ENCODE measurements at regions not wholly inside any gene's neighbourhood (a gene's known extent, or its start where the extent isn't known, plus 50 kb on each side); places are given as distances from the start of the nearest gene placed in this dataset.

GRCh38 chr6:144935661-144936060, 650.5 kb downstream of the UTRN start:
- H3K27ac ChIP-seq: no peak overlapping the region
- no peak for ATAC-seq
- H3K4me1 ChIP-seq: no peaks in the 10 kb centered on the region
- H3K36me3 ChIP-seq: no peaks in the 10 kb centered on the region
- WGBS, 2 donors (ENCODE audit: low coverage in 1 of 2): 88% methylated on average over 1 of the region's 1 CpG; no CpG with 5 or more reads in 1 of the 2 donors
- peaks cover 0 to 7% (median 0%) of the 10 kb centered on the region in 3 donors for H3K9me3 ChIP-seq
- H3K27me3 ChIP-seq: no peaks in the 10 kb centered on the region
- no peak for TF ChIP-seq POLR2AphosphoS5 (IDR thresholded peaks at IDR 0.05)
- no peak for TF ChIP-seq CTCF (IDR thresholded peaks at IDR 0.05)
- TF ChIP-seq POLR2A (IDR thresholded peaks at IDR 0.05): no peak
- no peak for TF ChIP-seq EP300 (IDR thresholded peaks at IDR 0.05)
- no peak overlapping the region for H3K4me3 ChIP-seq

- no peak for TF ChIP-seq POLR2A (IDR thresholded peaks at IDR 0.05)
- no peak for TF ChIP-seq EP300 (IDR thresholded peaks at IDR 0.05)
- no peak for TF ChIP-seq POLR2AphosphoS5 (IDR thresholded peaks at IDR 0.05)
- TF ChIP-seq CTCF (IDR thresholded peaks at IDR 0.05): no peak
- H3K4me1 ChIP-seq: no peaks in the 10 kb centered on the region
- H3K9me3 ChIP-seq: peaks cover 0 to 7% (median 0%) of the 10 kb centered on the region in 3 donors
- no peak overlapping the region for H3K27ac ChIP-seq
- H3K4me3 ChIP-seq: no peak overlapping the region
- H3K36me3 ChIP-seq: no peaks in the 10 kb centered on the region
- no peaks in the 10 kb centered on the region for H3K27me3 ChIP-seq
- no peak for ATAC-seq
- WGBS, 2 donors (ENCODE audit: low coverage in 1 of 2): 71% methylated on average over 2 of the region's 2 CpGs; no CpG with 5 or more reads in 1 of the 2 donors
Observed at GRCh38 chr6:144936764-144937163, 651.6 kb downstream of the UTRN start.

GRCh38 chr6:144939921-144940320, 654.8 kb downstream of the UTRN start:
- Histone ChIP-seq H3K27me3 (no peaks in the 10 kb centered on the region), H3K4me1 (no peaks in the 10 kb centered on the region), H3K36me3 (no peaks in the 10 kb centered on the region), H3K27ac (no peak overlapping the region), H3K9me3 (no peaks in the 10 kb centered on the region), H3K4me3 (no peak overlapping the region)
- no peak for ATAC-seq
- WGBS, 2 donors (ENCODE audit: low coverage in 1 of 2): 89 to 100% methylated on average over 1 of the region's 1 CpG
- no peak for TF ChIP-seq POLR2A (IDR thresholded peaks at IDR 0.05)
- no peak for TF ChIP-seq EP300 (IDR thresholded peaks at IDR 0.05)
- no peak for TF ChIP-seq CTCF (IDR thresholded peaks at IDR 0.05)
- no peak for TF ChIP-seq POLR2AphosphoS5 (IDR thresholded peaks at IDR 0.05)

GRCh38 chr6:144944106-144944505, 659.0 kb downstream of the UTRN start:
- Histone ChIP-seq H3K27ac (no peak overlapping the region), H3K36me3 (no peaks in the 10 kb centered on the region), H3K27me3 (no peaks in the 10 kb centered on the region), H3K4me3 (no peak overlapping the region), H3K9me3 (no peaks in the 10 kb centered on the region), H3K4me1 (no peaks in the 10 kb centered on the region)
- no peak for ATAC-seq
- TF ChIP-seq POLR2AphosphoS5 (IDR thresholded peaks at IDR 0.05) (no peak), CTCF (IDR thresholded peaks at IDR 0.05) (no peak), EP300 (IDR thresholded peaks at IDR 0.05) (no peak), POLR2A (IDR thresholded peaks at IDR 0.05) (no peak)
- 92 to 96% methylated on average over 2 to 4 of the region's 4 CpGs for WGBS, 2 donors (ENCODE audit: low coverage in 1 of 2)

GRCh38 chr6:144947398-144947976, 662.4 kb downstream of the UTRN start:
- Histone ChIP-seq H3K9me3 (no peaks in the 10 kb centered on the region), H3K27me3 (no peaks in the 10 kb centered on the region), H3K27ac (no peak overlapping the region), H3K4me3 (no peak overlapping the region), H3K36me3 (no peaks in the 10 kb centered on the region), H3K4me1 (no peaks in the 10 kb centered on the region)
- TF ChIP-seq CTCF (IDR thresholded peaks at IDR 0.05): no peak
- no peak for TF ChIP-seq EP300 (IDR thresholded peaks at IDR 0.05)
- TF ChIP-seq POLR2A (IDR thresholded peaks at IDR 0.05): no peak
- no peak for TF ChIP-seq POLR2AphosphoS5 (IDR thresholded peaks at IDR 0.05)
- no peak for ATAC-seq
- WGBS, 2 donors (ENCODE audit: low coverage in 1 of 2): 55 to 79% methylated on average over 4 of the region's 4 CpGs

Measured in gastroesophageal sphincter (tissue), 4 donors.